ENCODE measurements at regions not wholly inside any gene's neighbourhood (a gene's known extent, or its start where the extent isn't known, plus 50 kb on each side); places are given as distances from the start of the nearest gene placed in this dataset.

- no peak for DNase-seq
- H3K36me3 Mint-ChIP-seq (ENCODE audit: unreplicated experiment), result no peaks in the 10 kb centered on the region
- no peak for TF ChIP-seq CTCF (IDR thresholded peaks at IDR 0.05; ENCODE audit: partially characterized antibody, unreplicated experiment)
- H3K27me3 Mint-ChIP-seq (ENCODE audit: unreplicated experiment), result peaks cover 7% of the 10 kb centered on the region
- H3K9me3 Mint-ChIP-seq (ENCODE audit: unreplicated experiment), result peaks cover 2% of the 10 kb centered on the region
- H3K4me1 Mint-ChIP-seq (ENCODE audit: low read depth, unreplicated experiment), result peaks cover 11% of the 10 kb centered on the region
- no peak overlapping the region for H3K27ac Mint-ChIP-seq (ENCODE audit: unreplicated experiment)
- H3K4me3 Mint-ChIP-seq (ENCODE audit: unreplicated experiment), result no peak overlapping the region
Observed at GRCh38 chr1:222441066-222441465, 106.8 kb downstream of the HHIPL2 start.

GRCh38 chr1:222424826-222425225, 123.1 kb downstream of the HHIPL2 start:
- no peak overlapping the region for H3K27ac Mint-ChIP-seq (ENCODE audit: unreplicated experiment)
- no peak for TF ChIP-seq CTCF (IDR thresholded peaks at IDR 0.05; ENCODE audit: partially characterized antibody, unreplicated experiment)
- no peak overlapping the region for H3K4me3 Mint-ChIP-seq (ENCODE audit: unreplicated experiment)
- peaks cover 1% of the 10 kb centered on the region for H3K9me3 Mint-ChIP-seq (ENCODE audit: unreplicated experiment)
- no peaks in the 10 kb centered on the region for H3K36me3 Mint-ChIP-seq (ENCODE audit: unreplicated experiment)
- DNase-seq, result no peak
- H3K27me3 Mint-ChIP-seq (ENCODE audit: unreplicated experiment), result no peaks in the 10 kb centered on the region
- no peaks in the 10 kb centered on the region for H3K4me1 Mint-ChIP-seq (ENCODE audit: low read depth, unreplicated experiment)

- H3K27me3 Mint-ChIP-seq (ENCODE audit: unreplicated experiment), result no peaks in the 10 kb centered on the region
- no peak overlapping the region for H3K27ac Mint-ChIP-seq (ENCODE audit: unreplicated experiment)
- peaks cover 1% of the 10 kb centered on the region for H3K9me3 Mint-ChIP-seq (ENCODE audit: unreplicated experiment)
- no peak overlapping the region for H3K4me3 Mint-ChIP-seq (ENCODE audit: unreplicated experiment)
- no peaks in the 10 kb centered on the region for H3K4me1 Mint-ChIP-seq (ENCODE audit: low read depth, unreplicated experiment)
- no peak for TF ChIP-seq CTCF (IDR thresholded peaks at IDR 0.05; ENCODE audit: partially characterized antibody, unreplicated experiment)
- H3K36me3 Mint-ChIP-seq (ENCODE audit: unreplicated experiment), result no peaks in the 10 kb centered on the region
- DNase-seq, result no peak
Observed at GRCh38 chr1:222421380-222421779, 126.5 kb downstream of the HHIPL2 start.

- Mint-ChIP-seq H3K9me3 (ENCODE audit: unreplicated experiment) (peaks cover 1% of the 10 kb centered on the region), H3K27ac (ENCODE audit: unreplicated experiment) (no peak overlapping the region)
Observed at GRCh38 chr1:222420633-222421032, 127.3 kb downstream of the HHIPL2 start.

GRCh38 chr1:222418654-222419053, 129.2 kb downstream of the HHIPL2 start:
- peaks cover 8% of the 10 kb centered on the region for H3K4me1 Mint-ChIP-seq (ENCODE audit: low read depth, unreplicated experiment)
- H3K27me3 Mint-ChIP-seq (ENCODE audit: unreplicated experiment), result no peaks in the 10 kb centered on the region
- no peak overlapping the region for H3K4me3 Mint-ChIP-seq (ENCODE audit: unreplicated experiment)
- no peaks in the 10 kb centered on the region for H3K36me3 Mint-ChIP-seq (ENCODE audit: unreplicated experiment)
- peaks cover 5% of the 10 kb centered on the region for H3K9me3 Mint-ChIP-seq (ENCODE audit: unreplicated experiment)
- TF ChIP-seq CTCF (IDR thresholded peaks at IDR 0.05; ENCODE audit: partially characterized antibody, unreplicated experiment), result no peak
- no peak overlapping the region for H3K27ac Mint-ChIP-seq (ENCODE audit: unreplicated experiment)
- DNase-seq, result no peak

More at GRCh38 chr1:222420633-222421032, 127.3 kb downstream of the HHIPL2 start:
- Mint-ChIP-seq H3K4me3 (ENCODE audit: unreplicated experiment) (no peak overlapping the region), H3K4me1 (ENCODE audit: low read depth, unreplicated experiment) (no peaks in the 10 kb centered on the region), H3K36me3 (ENCODE audit: unreplicated experiment) (no peaks in the 10 kb centered on the region), H3K27me3 (ENCODE audit: unreplicated experiment) (no peaks in the 10 kb centered on the region)
- no peak for TF ChIP-seq CTCF (IDR thresholded peaks at IDR 0.05; ENCODE audit: partially characterized antibody, unreplicated experiment)
- DNase-seq, result no peak
